NB4 (cell line): ENCODE measurements at regions not wholly inside any gene's neighbourhood (a gene's known extent, or its start where the extent isn't known, plus 50 kb on each side); places are given as distances from the start of the nearest gene placed in this dataset.
"Not testable (repeated sequence)": the region's sequence is repeated elsewhere in the genome, so short reads cannot be mapped to it uniquely, and the experiment has no call there.

Experiments used
- DNase-seq: peaks from one replicate; pipeline ENCODE4 v3.0.0; 2010; ENCODE audit warnings: low read depth
- H3K4me3 ChIP-seq: one replicate; pipeline ENCODE4 v1.5.1; 2011; ENCODE audit warnings: mild to moderate bottlenecking, low read depth, low read length, moderate library complexity
- CTCF ChIP-seq: IDR thresholded peaks from one replicate; pipeline ENCODE4 v1.5.1; 2012; ENCODE audit warnings: low read depth, low read length
- MAX ChIP-seq: IDR thresholded peaks from 2 replicates; pipeline ENCODE4 v1.6.1; 2011; ENCODE audit warnings: low read depth, low read length
- MYC ChIP-seq: IDR thresholded peaks from 2 replicates; pipeline ENCODE4 v1.6.1; 2011; ENCODE audit warnings: low read depth, low read length
- POLR2A ChIP-seq: IDR thresholded peaks from 2 replicates; pipeline ENCODE4 v1.6.1; 2011; ENCODE audit warnings: mild to moderate bottlenecking; ENCODE audit not compliant: insufficient read length; ENCODE audit errors: extremely low read depth

- TF ChIP-seq POLR2A, result no peak
- no peak for TF ChIP-seq MAX
- no peak for TF ChIP-seq MYC
- no peak for TF ChIP-seq CTCF
- no peak for DNase-seq
- no peak overlapping the region for H3K4me3 ChIP-seq
Observed at GRCh38 chr4:151489462-151490203, 80.7 kb downstream of the FHIP1A start.

GRCh38 chr4:151495612-151496011 is 86.6 kb downstream of the FHIP1A start:
- not testable (repeated sequence) for DNase-seq, H3K4me3 ChIP-seq

- not testable (repeated sequence) for DNase-seq, H3K4me3 ChIP-seq
Observed at GRCh38 chr4:151511548-151511947, 102.6 kb downstream of the FHIP1A start.

- TF ChIP-seq CTCF (no peak), POLR2A (no peak), MAX (no peak), MYC (no peak)
- no peak overlapping the region for H3K4me3 ChIP-seq
- no peak for DNase-seq
Observed at GRCh38 chr4:151517896-151518295, 108.9 kb downstream of the FHIP1A start.

- DNase-seq, result no peak
- no peak for TF ChIP-seq MYC
- no peak for TF ChIP-seq CTCF
- TF ChIP-seq MAX, result no peak
- TF ChIP-seq POLR2A, result no peak
- no peak overlapping the region for H3K4me3 ChIP-seq
Observed at GRCh38 chr4:151518359-151518758, 109.4 kb downstream of the FHIP1A start.

- DNase-seq, result no peak
- H3K4me3 ChIP-seq, result no peak overlapping the region
- no peak for TF ChIP-seq CTCF
- TF ChIP-seq MAX, result no peak
- no peak for TF ChIP-seq POLR2A
- TF ChIP-seq MYC, result no peak
Observed at GRCh38 chr4:151519728-151520415, 110.9 kb downstream of the FHIP1A start.
